HEK293 (cell line): ENCODE measurements at regions not wholly inside any gene's neighbourhood (a gene's known extent, or its start where the extent isn't known, plus 50 kb on each side); places are given as distances from the start of the nearest gene placed in this dataset.

Experiments used
- CTCF ChIA-PET: fragments of 350-600 bp; formaldehyde crosslinking; extraction: SDS; loops from one replicate; lab custom pipeline; 2021; ENCODE audit warnings: antibody characterized with exemption; lab: Yijun Ruan, JAX
- POLR2A ChIA-PET: fragments of 300-600 bp; formaldehyde crosslinking; extraction: SDS; loops from one replicate; lab custom pipeline; 2020; ENCODE audit warnings: antibody characterized with exemption, inconsistent platforms; lab: Yijun Ruan, JAX
- H3K27ac ChIP-seq: fragments of 200-500 bp; sonication (Bioruptor generic); 2 replicates; pipeline ENCODE4 v1.5.1; 2014; ENCODE audit warnings: low read depth, low read length, control low read depth, inconsistent platforms; ENCODE audit errors: extremely low read depth
- H3K36me3 ChIP-seq, 2 experiments: fragments of 200-500 bp in 1 of 2; sonication (Bioruptor generic) in 1 of 2; 1 replicate in 1 of 2; 2 replicates in 1 of 2; pipeline ENCODE4 v1.5.1; 2014 to 2017; ENCODE audit warnings: inconsistent platforms in 2 of 2, low read length in 2 of 2; ENCODE audit not compliant: control insufficient read depth in 2 of 2, insufficient read depth in 1 of 2
- H3K4me1 ChIP-seq: fragments of 200-500 bp; sonication (Bioruptor generic); 2 replicates; pipeline ENCODE4 v1.5.1; 2014; ENCODE audit warnings: mild to moderate bottlenecking, low read length, inconsistent platforms; ENCODE audit not compliant: control insufficient read depth, insufficient read depth
- H3K4me3 ChIP-seq: 2 replicates; pipeline ENCODE4 v1.5.1; 2011; ENCODE audit warnings: low read depth, mild to moderate bottlenecking, control low read depth, low read length, moderate library complexity
- H3K9me3 ChIP-seq: fragments of 200-500 bp; sonication (Bioruptor generic); 2 replicates; pipeline ENCODE4 v1.5.1; 2014; ENCODE audit warnings: low read depth, low read length, inconsistent platforms; ENCODE audit not compliant: control insufficient read depth, insufficient read depth
- HIC1 ChIP-seq: fragments of 450-650 bp; formaldehyde crosslinking; IDR thresholded peaks from 2 replicates; pipeline ENCODE4 v1.5.1; 2016; ENCODE audit warnings: missing biosample characterization, missing genetic modification characterization
- KLF10 ChIP-seq: fragments of 450-650 bp; IDR thresholded peaks from 2 replicates; pipeline ENCODE4 v1.5.1; 2018; ENCODE audit warnings: missing biosample characterization, mild to moderate bottlenecking, missing genetic modification characterization
- ZNF18 ChIP-seq: fragments of 450-650 bp; formaldehyde crosslinking; IDR thresholded peaks from 2 replicates; pipeline ENCODE4 v1.5.1; 2016; ENCODE audit warnings: missing biosample characterization, missing genetic modification characterization
- ZNF202 ChIP-seq: fragments of 450-650 bp; formaldehyde crosslinking; IDR thresholded peaks from 2 replicates; pipeline ENCODE4 v1.5.1; 2016; ENCODE audit warnings: missing biosample characterization, missing genetic modification characterization, borderline replicate concordance
- ZNF221 ChIP-seq: fragments of 450-650 bp; formaldehyde crosslinking; IDR thresholded peaks from 2 replicates; pipeline ENCODE4 v1.5.1; 2017; ENCODE audit warnings: missing biosample characterization, missing genetic modification characterization, borderline replicate concordance
- ZNF514 ChIP-seq: fragments of 450-650 bp; formaldehyde crosslinking; IDR thresholded peaks from 2 replicates; pipeline ENCODE4 v1.5.1; 2016; ENCODE audit warnings: missing biosample characterization, missing genetic modification characterization
- ZNF518A ChIP-seq: fragments of 450-650 bp; formaldehyde crosslinking; conservative IDR thresholded peaks from 2 replicates; pipeline ENCODE4 v1.5.1; 2016; ENCODE audit warnings: low read depth, missing biosample characterization, missing genetic modification characterization
- ZNF585B ChIP-seq: fragments of 450-650 bp; formaldehyde crosslinking; IDR thresholded peaks from 2 replicates; pipeline ENCODE4 v1.5.1; 2016; ENCODE audit warnings: missing biosample characterization, missing genetic modification characterization
- ZNF837 ChIP-seq: fragments of 450-650 bp; formaldehyde crosslinking; IDR thresholded peaks from 2 replicates; pipeline ENCODE4 v1.5.1; 2016; ENCODE audit warnings: missing biosample characterization, missing genetic modification characterization
- ZSCAN23 ChIP-seq: fragments of 450-650 bp; formaldehyde crosslinking; IDR thresholded peaks from 2 replicates; pipeline ENCODE4 v1.5.1; 2016; ENCODE audit warnings: missing biosample characterization, missing genetic modification characterization
- TF ChIP-seq, protein P1 (sequence below): fragments of 450-650 bp; formaldehyde crosslinking; IDR thresholded peaks from 2 replicates; pipeline ENCODE4 v1.5.1; 2016; ENCODE audit warnings: missing biosample characterization, missing genetic modification characterization
- TF ChIP-seq, protein P2 (sequence below): fragments of 450-650 bp; formaldehyde crosslinking; IDR thresholded peaks from 2 replicates; pipeline ENCODE4 v1.5.1; 2016; ENCODE audit warnings: missing biosample characterization, missing genetic modification characterization, low read depth
- TF ChIP-seq, protein P3 (sequence below): fragments of 450-650 bp; formaldehyde crosslinking; IDR thresholded peaks from 2 replicates; pipeline ENCODE4 v1.5.1; 2016; ENCODE audit warnings: missing biosample characterization, missing genetic modification characterization, low read depth
- TF ChIP-seq, protein P4 (sequence below): fragments of 450-650 bp; formaldehyde crosslinking; IDR thresholded peaks from 2 replicates; pipeline ENCODE4 v1.5.1; 2016; ENCODE audit warnings: missing biosample characterization, missing genetic modification characterization

DNA sequence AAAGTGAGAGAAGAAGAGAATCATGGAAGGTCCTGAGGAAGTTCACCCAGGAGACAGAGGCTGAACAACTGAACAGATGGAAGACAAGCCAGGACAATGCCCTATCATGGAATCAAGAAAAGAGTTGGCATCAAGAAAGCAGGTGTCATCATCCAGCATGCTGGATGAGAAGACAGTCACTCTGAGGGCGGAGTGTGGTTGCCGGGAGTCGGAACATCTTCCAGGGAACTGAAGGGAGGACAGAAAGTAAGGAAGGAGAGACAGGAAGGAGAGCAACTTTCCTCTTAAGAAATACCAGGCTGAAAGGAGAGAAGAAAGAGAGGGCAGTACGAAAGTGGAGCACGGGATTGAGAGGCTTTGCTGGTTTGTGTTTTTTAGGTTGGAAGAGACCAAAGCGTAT, 654.5 kb upstream of the CELF2 start (continued):
- TF ChIP-seq HIC1 (tag by site-specific recombination) (no peak), ZNF837 (no peak), ZNF202 (tag by site-specific recombination) (no peak), ZSCAN23 (tag by site-specific recombination) (no peak), ZNF518A (tag by site-specific recombination) (no peak), ZNF514 (tag by site-specific recombination) (no peak), ZNF585B (tag by site-specific recombination) (no peak)
- TF ChIP-seq, protein P1, sequence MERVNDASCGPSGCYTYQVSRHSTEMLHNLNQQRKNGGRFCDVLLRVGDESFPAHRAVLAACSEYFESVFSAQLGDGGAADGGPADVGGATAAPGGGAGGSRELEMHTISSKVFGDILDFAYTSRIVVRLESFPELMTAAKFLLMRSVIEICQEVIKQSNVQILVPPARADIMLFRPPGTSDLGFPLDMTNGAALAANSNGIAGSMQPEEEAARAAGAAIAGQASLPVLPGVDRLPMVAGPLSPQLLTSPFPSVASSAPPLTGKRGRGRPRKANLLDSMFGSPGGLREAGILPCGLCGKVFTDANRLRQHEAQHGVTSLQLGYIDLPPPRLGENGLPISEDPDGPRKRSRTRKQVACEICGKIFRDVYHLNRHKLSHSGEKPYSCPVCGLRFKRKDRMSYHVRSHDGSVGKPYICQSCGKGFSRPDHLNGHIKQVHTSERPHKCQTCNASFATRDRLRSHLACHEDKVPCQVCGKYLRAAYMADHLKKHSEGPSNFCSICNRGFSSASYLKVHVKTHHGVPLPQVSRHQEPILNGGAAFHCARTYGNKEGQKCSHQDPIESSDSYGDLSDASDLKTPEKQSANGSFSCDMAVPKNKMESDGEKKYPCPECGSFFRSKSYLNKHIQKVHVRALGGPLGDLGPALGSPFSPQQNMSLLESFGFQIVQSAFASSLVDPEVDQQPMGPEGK: no peak
- TF ChIP-seq, protein P2, sequence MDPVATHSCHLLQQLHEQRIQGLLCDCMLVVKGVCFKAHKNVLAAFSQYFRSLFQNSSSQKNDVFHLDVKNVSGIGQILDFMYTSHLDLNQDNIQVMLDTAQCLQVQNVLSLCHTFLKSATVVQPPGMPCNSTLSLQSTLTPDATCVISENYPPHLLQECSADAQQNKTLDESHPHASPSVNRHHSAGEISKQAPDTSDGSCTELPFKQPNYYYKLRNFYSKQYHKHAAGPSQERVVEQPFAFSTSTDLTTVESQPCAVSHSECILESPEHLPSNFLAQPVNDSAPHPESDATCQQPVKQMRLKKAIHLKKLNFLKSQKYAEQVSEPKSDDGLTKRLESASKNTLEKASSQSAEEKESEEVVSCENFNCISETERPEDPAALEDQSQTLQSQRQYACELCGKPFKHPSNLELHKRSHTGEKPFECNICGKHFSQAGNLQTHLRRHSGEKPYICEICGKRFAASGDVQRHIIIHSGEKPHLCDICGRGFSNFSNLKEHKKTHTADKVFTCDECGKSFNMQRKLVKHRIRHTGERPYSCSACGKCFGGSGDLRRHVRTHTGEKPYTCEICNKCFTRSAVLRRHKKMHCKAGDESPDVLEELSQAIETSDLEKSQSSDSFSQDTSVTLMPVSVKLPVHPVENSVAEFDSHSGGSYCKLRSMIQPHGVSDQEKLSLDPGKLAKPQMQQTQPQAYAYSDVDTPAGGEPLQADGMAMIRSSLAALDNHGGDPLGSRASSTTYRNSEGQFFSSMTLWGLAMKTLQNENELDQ (tag by site-specific recombination): no peak

GRCh38 chr10:10364902-10365301, 652.8 kb upstream of the CELF2 start:
- POLR2A ChIA-PET: no interaction called here
- TF ChIP-seq, protein P3, sequence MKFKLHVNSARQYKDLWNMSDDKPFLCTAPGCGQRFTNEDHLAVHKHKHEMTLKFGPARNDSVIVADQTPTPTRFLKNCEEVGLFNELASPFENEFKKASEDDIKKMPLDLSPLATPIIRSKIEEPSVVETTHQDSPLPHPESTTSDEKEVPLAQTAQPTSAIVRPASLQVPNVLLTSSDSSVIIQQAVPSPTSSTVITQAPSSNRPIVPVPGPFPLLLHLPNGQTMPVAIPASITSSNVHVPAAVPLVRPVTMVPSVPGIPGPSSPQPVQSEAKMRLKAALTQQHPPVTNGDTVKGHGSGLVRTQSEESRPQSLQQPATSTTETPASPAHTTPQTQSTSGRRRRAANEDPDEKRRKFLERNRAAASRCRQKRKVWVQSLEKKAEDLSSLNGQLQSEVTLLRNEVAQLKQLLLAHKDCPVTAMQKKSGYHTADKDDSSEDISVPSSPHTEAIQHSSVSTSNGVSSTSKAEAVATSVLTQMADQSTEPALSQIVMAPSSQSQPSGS (tag by site-specific recombination): no peak
- TF ChIP-seq, protein P4, sequence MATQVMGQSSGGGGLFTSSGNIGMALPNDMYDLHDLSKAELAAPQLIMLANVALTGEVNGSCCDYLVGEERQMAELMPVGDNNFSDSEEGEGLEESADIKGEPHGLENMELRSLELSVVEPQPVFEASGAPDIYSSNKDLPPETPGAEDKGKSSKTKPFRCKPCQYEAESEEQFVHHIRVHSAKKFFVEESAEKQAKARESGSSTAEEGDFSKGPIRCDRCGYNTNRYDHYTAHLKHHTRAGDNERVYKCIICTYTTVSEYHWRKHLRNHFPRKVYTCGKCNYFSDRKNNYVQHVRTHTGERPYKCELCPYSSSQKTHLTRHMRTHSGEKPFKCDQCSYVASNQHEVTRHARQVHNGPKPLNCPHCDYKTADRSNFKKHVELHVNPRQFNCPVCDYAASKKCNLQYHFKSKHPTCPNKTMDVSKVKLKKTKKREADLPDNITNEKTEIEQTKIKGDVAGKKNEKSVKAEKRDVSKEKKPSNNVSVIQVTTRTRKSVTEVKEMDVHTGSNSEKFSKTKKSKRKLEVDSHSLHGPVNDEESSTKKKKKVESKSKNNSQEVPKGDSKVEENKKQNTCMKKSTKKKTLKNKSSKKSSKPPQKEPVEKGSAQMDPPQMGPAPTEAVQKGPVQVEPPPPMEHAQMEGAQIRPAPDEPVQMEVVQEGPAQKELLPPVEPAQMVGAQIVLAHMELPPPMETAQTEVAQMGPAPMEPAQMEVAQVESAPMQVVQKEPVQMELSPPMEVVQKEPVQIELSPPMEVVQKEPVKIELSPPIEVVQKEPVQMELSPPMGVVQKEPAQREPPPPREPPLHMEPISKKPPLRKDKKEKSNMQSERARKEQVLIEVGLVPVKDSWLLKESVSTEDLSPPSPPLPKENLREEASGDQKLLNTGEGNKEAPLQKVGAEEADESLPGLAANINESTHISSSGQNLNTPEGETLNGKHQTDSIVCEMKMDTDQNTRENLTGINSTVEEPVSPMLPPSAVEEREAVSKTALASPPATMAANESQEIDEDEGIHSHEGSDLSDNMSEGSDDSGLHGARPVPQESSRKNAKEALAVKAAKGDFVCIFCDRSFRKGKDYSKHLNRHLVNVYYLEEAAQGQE (tag by site-specific recombination): no peak
- TF ChIP-seq ZNF18 (tag by site-specific recombination) (no peak), ZNF221 (tag by site-specific recombination) (no peak), KLF10 (tag by site-specific recombination) (no peak)

More at GRCh38 chr10:10364902-10365301, 652.8 kb upstream of the CELF2 start:
- CTCF ChIA-PET: no interaction called here
- Histone ChIP-seq H3K4me3 (no peak overlapping the region), H3K36me3 (no peaks in the 10 kb centered on the region), H3K4me1 (no peaks in the 10 kb centered on the region), H3K9me3 (no peaks in the 10 kb centered on the region), H3K27ac (no peak overlapping the region)
